NOMO-1 treated with DMSO at 0.1 percent for 48 hours (cell line): ENCODE measurements at regions not wholly inside any gene's neighbourhood (a gene's known extent, or its start where the extent isn't known, plus 50 kb on each side); places are given as distances from the start of the nearest gene placed in this dataset.
A peak's percentile ranks its signal among the peaks of the same experiment; 100 is the strongest.

Experiments
- DNase-seq: peaks from one replicate; lab custom pipeline; 2025; ENCODE audit not compliant: unreplicated experiment; lab: John Stamatoyannopoulos, UW

DNA sequence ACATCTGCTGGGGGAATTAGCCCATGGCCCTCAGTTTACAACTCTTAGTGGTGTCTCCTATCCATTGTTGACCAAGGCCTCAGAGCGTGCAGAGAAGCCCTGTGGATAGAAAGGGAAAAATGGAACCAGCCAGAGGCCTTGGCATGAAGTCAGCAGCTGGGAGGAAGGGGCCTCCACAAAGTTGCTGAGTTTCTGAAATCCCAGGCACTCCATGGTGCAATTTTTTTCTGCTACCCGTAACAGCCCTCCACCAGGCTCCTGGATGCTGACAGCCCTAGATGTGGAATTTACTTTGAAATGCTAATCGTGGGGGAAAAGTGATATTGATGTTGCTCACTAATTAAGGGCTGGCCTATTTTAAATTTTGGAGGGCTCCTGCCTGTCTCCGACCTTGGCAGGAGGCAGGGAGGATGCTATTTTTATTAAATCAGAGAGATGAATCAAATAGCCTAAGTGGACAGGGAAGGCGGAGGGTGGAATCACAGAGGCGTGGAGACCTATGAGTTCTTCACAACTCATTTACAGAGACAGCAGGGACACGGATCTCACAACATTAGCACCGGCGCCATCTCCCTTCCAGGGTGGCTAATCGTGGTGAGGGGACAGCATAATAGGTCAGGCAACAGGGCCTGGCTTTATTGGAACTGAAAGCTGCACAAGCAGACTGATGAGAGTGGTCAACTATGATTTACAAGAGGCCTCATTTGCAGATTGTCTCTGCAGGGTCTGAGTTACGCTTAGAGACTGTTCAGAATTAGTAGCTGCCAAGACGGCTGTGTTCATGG is 99.8 kb upstream of the WSCD2 start:
- no peak for DNase-seq

DNA sequence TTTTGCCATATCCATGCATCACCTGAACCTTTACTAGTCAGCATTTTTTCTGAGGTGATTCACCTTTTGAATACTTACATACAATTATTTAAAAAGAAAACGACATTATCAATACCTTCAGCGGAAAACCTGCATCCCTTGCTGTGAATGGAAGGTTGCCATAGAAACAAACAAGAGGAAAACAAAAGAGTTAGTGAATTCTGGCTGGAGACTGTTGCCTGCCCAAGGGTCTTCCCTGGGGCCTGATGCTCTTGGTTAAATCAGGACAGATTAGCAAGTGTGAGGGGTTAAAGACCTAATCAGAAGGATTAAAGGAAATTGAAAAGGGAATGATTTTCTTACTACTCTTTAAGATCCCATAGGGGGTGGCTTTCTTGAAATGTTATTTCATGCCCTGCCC is 96.0 kb upstream of the WSCD2 start:
- no peak for DNase-seq

DNA sequence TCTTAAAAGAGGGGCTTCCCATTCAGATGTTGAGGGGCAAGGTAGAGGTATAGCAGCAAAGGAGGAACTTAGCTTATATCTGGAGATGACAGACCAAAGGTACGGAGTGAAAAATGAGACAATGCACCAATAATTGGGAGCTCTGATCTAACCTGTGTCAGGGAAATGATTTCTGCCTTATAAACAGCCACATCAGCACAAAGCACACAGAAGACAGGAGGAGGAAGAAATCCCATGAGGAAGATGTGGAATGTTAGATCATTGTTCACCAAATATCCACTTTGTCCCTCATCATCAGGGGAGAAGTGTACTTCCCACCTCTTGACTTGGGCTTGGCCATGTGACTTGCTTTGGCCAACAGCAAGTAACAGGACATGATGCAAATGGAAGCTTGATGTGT is 93.7 kb upstream of the WSCD2 start:
- DNase-seq: no peak

DNA sequence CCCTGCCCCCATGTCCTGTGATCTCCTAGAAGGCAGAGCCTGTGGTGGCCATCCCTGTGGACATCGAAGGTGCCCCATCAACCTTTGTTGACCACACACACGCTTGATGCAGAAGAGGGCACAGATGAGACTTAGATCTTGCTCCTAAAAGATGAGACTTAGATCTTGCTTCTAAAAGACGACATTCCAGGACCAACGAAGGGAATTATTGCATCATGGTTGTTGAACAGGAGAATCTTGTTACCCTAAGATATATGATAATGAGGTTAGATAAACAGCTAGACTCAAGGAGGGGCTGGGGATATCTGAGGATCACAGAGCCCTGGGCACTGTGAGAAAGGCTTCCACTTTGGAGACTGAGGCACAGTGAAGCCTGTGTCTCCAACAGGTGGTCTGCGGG is 91.1 kb upstream of the WSCD2 start:
- no peak for DNase-seq

DNA sequence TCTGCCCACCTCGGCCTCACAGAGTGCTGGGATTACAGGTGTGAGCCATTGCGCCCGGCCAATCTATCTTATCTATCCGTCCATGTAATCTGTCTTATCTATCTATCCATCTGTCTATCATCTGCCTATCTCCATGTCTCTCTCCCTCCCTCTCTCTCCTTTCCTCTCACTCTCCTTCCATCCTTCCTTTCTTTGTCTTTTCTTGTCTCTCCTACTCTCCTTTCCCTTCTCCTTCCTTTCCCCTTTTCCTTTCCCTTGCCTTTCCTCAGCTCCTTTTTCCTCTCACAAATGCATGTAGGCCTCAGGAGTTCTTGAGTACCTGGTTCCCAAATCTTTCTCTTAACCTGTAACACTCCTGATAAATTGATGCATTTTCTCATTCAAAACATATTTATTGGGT is 89.3 kb upstream of the WSCD2 start:
- no peak for DNase-seq

DNA sequence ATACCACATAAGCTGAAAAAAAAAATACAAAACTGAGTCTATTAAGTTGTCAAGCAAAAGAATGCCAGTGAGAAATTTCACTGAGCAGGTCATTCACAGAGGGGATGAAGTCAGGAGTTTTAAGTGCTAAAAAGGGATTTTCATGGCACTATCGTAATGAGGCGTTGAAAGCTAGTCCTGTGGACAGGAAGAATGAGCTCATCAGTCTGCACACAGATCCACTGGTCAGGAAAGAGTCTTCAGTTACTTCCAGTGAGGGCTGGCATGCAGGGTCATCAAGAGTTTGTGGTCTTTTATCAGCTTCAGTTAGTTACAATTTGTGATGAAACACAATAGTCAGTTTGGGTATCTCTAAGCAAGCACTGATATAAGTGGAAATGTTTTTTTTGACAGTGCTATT is 88.1 kb upstream of the WSCD2 start:
- DNase-seq: no peak

DNA sequence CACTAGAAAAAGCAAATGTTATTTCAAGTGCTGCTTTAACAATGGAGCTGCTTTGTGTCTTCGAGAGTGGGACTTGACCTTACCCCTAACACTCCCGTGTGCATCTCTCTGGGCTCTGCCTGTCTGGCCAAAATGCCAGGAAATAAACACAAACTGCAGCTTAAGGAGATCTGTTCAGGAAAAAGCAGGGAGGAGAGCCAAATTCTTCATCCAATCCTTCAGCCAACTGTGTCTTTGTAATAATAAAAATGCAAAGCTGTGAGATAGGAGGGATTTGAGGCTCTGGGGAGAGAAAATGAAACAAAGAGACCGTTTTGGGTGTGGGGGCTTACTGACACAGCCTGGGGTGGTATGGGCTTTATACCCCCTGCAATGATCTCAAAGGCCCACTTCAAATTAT is 85.8 kb upstream of the WSCD2 start:
- no peak for DNase-seq

DNA sequence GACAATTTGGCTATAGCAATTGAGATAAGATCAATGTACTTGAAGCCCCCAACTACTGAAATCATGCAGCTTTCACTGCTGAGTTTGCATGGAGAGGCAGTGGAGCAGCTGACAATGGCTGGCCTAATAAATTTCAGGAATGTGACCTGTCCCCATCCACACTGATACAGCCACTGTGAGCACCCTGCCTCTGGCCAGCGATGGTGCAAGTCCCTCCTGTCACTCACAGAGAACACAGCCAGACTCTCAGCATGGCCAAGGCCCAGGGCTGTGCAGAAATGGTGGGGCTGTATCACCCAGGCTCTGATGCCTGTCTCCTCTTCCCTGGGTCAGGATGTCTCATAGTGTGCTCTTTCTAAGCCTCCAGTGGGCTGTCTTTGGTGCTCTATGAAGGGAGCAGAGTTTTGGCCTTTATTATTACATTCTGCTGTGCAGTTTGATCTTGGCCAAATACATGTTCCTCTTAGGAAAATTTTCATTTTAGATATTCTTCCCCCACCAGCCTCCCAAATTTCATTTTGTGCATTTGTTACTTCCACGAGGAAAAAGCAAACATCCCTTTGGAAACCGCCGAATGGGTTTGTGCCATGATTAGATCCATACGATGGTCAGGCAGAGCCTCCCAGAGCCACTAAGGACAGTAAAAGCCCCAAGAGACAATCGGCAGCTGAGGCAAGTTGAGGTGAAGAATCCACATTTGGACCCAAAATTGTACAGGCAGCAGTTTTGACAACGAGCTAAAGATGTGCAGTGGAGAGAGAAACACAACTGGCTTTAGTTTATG is 85.1 kb upstream of the WSCD2 start:
- DNase-seq: no peak

DNA sequence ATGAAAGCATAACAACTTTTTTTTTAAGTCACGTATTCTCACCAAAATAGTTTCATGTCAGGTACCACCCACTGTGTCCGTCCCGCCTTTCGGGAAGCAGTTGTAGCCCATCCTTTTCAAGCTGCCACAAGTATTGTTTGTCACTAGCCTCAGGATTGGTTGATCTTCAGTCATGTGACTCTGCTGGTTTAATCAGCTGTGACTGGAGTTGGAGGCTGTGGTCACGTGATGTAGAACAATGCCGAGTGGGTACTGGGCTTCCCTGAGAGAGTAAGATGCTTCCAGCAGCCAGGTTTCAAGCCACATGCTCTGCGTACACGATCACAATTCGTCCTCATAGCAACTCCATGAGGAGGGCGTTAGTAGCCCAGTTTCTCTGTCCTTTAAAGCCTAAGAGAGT is 83.0 kb upstream of the WSCD2 start:
- DNase-seq: no peak

DNA sequence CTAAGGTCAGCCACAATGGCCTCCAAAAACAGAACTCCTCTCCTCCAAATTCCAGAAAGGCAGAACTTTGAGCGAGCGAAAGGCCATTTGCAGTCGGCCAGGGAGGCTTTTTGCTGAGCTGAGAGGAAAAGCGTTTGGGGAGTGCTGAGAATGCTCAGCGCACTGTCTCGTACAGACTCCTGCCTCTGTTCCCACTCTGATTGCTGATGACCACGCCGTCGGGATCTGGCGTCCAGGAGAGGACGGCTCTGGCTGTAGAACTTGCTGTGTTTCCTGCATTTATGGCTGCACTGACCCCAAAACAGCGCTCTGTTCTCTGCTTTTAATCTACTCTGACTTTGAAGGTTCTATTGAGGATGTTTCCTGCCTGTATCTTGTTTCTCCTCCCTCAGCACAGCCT is 82.4 kb upstream of the WSCD2 start:
- no peak for DNase-seq

DNA sequence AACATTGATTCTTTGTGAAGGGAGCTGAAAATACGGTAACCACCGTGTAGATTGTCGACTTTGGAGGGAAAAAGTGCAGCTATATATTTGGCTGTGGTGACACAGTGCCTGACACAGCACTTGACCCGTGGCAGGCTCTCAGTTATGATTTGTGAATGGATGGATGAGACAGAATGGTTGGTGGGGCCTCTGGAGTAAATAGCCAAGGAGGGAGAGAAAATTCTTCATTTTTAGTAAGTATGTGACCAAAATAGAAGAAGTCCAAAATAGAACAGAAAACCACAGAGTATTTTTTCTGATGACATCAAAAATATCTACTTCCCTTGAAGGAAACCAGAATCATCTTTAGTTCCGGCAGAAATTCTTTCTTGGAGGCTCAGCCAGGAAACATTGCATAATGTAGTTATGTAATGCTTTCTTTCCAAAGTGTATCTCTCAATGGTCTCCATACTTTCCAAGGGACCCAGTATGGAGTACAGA is 82.0 kb upstream of the WSCD2 start:
- DNase-seq: peak; percentile 70

DNA sequence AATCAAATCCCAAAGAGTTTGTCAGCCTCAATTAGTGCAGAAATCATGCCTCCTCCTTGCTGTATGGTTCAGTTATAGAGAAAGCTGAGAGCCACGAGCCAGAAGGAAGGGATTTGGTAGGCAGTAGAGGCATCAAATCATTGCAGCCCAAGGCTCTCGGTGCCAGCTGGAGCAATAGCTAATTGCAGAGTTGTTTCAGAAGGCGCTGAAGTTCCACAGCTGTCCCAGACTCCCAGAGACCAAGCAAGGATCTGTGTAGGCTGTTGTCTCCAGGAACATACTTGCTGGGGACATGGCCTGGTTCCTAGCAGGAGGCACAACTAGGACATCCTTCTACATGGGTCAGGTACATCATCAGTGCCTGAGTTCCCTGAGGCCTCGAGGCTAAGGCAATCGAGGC is 80.4 kb upstream of the WSCD2 start:
- DNase-seq: no peak

DNA sequence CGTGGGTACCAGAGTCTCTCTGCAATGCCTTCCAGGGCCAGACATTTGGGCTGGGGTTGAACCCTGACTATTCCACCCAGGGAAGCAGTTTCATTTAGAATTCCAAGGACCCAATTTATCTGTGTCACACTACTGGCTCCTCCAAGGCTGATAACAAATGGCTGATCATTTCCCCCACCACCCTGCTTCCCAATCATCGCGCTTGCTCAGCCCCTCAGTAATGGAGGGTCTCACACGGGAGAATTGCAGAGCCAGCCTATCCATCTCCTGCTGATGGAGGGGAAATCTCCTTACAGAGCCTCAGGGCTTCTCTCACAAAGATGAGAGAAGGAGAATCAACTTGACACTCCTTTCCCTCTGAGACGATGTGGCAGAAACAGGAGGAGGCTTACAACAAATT is 78.4 kb upstream of the WSCD2 start:
- no peak for DNase-seq

DNA sequence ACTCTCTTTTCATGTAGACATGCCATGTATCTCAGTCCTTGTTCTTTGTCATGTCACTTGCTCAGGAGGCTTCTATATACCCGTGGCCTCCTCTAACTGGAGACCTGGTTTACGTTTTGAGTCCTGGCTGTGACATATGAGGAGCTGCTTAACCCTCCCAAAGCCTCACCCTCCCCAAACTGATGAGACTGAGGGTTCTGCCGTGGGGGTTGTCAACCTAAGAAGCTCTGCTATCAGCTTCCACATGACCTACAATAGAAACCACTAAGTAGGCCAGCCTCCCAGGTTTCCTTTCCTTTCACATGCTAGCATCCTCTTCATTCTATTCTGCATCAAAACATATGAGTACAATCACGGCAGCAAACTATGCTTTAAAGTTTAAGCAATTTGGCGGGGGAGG is 76.8 kb upstream of the WSCD2 start:
- no peak for DNase-seq

DNA sequence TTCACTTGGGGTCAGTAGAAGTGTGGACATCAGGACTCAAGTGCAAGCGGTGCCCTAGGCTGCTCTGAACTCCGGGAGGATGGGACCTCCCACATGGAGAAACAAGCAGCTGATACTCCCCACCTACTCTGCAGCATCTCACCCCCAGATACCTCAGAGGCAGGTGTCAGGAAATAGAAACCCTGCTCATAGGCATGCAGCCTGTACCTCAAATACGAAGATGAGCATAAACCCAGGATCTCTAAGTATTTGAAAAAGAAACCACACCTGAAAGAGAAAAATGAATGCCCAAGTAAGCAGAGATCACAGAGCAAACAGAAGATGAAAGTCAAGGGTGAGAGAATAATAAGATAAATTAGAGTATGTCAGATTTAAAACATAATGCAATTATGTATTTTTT is 75.6 kb upstream of the WSCD2 start:
- no peak for DNase-seq

DNA sequence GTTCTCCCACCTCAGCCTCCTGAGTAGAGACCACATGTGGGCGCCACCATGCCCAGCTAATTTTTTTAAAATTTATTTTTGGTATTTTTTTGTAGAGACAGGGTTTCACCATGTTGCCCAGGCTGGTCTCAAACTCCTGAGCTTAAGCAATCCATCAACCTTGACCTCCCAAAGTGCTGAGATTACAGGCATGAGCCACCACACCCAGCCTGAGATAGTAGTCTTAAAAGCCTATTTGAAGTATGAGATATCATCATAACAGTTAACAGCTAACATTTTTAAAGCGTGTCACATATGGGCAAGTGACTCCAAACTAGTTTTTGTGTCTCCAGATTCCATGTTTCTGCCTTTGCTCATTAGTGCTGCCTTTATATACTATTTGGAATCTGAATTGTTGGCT is 74.6 kb upstream of the WSCD2 start:
- DNase-seq: no peak

DNA sequence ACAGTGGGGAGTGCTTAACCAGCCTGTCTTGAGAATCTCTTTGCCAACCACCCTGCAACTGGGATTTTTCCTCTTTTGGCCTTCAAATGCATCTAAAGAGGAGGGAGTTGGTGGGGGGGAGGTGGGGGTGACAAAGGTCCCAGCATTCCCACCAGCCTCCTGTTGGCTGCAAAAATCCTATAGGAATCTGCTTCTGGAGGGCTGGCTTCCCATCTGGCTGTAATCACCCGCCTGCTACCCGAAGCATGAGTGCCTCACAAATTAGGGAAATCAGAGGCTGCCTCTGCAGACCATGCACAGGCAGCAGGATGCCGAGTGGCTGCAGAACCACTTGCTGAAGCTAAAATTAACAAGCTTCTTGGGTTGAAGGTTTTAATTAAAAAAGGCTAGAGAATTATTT is 73.9 kb upstream of the WSCD2 start:
- no peak for DNase-seq

DNA sequence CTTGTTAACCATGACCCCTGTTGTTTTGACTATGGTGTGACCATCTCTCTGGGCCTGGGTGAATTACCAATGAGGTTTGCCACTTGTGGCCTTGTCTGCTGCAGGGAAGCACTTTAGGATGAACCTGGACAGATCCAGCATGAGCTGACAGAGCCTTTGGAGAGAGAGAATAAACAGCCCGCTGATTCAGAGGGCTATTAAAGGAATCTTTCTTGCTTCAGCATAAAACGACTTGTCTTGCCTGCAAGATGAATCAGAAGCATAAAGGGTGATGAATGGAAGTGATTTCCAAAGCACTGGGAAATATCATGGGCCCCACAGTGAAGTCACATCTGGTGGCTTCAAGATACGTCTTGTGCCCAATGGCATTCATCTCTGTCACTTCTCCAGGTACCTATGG is 69.0 kb upstream of the WSCD2 start:
- DNase-seq: no peak

DNA sequence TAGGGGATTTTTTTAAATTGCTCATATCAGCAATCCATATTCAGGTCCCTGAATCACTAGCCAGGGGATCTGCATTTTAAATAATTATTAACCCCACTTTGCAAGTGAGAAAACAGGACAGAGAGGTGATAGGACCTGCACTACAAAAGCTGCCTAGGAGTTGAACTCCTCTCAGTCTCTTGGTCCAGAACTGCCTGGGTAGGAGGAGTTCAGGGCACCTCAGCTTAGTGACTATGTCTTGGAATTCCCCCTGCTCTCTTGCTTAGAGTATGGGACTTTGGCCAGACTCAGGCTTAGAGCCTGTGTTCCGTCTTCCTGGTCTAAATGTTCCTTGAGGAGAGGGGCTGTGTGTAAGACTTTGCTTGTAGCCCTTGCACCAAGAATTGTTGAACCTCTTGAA is 68.2 kb upstream of the WSCD2 start:
- DNase-seq: no peak

DNA sequence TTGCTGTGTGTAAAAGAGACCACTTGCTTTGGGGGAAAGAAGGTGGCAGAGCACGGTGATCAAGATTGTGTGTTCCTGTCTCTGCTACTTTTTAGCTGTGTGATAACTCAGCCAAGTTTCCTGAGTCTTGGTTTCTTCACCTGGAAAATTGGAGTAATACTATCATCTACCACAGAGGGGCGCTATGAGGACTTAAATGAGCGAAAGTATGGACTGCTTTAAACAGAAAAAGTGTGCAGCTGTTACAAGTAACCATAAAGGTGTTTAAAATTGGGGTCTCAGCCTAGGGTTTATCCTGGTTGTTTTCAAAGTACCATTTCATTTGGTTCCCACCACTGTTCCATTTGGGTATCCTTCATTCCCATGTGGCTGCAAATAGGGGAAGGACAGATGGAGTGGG is 65.9 kb upstream of the WSCD2 start:
- DNase-seq: peak; percentile 19

DNA sequence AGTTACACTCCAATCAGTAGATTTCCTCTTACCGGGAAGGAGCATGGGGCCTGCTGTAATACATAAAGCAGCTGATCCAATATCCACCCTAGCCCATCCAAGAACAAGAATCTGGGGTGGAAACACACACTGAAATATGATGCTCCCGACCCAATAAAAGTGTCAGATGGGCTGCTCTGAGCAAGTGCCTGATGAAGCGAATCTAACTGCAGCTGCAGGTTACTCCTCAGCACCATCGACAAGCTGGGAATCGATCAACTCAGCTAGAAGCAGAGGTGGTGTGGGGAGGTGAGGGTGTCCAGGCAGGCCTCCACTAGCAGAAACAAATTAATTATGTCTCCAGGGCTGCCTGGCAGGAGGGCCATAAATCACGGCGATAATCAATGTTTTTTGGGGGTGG is 64.0 kb upstream of the WSCD2 start:
- no peak for DNase-seq
